ENCODE measurements at regions not wholly inside any gene's neighbourhood (a gene's known extent, or its start where the extent isn't known, plus 50 kb on each side); places are given as distances from the start of the nearest gene placed in this dataset.

DNA sequence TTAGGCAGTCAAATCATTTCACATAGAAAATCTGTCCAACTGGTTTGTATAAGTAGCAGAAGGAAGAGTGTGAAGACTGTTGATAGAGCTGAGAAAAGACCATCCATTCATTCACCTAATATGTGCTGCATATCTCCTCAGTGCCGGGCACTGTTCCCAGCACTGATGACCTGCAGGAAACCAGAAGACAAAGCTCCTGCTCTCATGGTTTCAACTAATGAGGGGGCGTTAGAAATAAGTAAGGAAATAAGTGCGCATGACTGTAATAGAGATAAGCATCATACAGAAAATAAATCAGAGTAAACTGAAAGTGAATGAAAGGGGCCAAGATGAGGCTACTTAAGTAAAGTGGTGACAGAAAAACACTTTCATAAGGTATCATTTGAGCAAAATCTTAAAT is 427.5 kb upstream of the CDH20 start:
- Histone ChIP-seq H2AK5ac (ENCODE audit: low read depth, low read length) (no peak overlapping the region), H3K56ac (replicated peaks; ENCODE audit: insufficient read length, low read depth, low read length) (no peak overlapping the region)
- FAIRE-seq: no peak

More for the DNA sequence above, 427.5 kb upstream of the CDH20 start:
- Histone ChIP-seq H3K18ac (ENCODE audit: extremely low read depth, low read length) (no peak overlapping the region), H3K23me2 (ENCODE audit: low read depth, low read length) (no peaks in the 10 kb centered on the region), H3K14ac (ENCODE audit: insufficient read length) (no peak overlapping the region), H3K9me3 (ENCODE audit: insufficient read depth in 2 of 2, low read depth in 1 of 2, low read length in 1 of 2) (no peaks in the 10 kb centered on the region), H4K8ac (ENCODE audit: extremely low read depth, insufficient read depth, low read length) (no peak overlapping the region), H3K23ac (ENCODE audit: insufficient read length) (no peak overlapping the region), H3K4me3 (ENCODE audit: extremely low read depth in 1 of 4, insufficient read depth in 2 of 4, low read depth in 3 of 4, low read length in 4 of 4) (no peak overlapping the region), H3K27me3 (replicated peaks in 1 of 4; ENCODE audit: control insufficient read depth in 3 of 4, extremely low read depth in 1 of 4, insufficient read depth in 3 of 4, low read length in 3 of 4) (no peaks in the 10 kb centered on the region), H2AFZ (ENCODE audit: low read length) (no peak overlapping the region), H3K36me3 (ENCODE audit: control insufficient read depth in 2 of 4, insufficient read depth in 4 of 4, low read length in 3 of 4) (no peaks in the 10 kb centered on the region), H4K5ac (ENCODE audit: insufficient read length, low read depth, low read length) (no peak overlapping the region), H3K79me2 (ENCODE audit: control insufficient read depth in 1 of 2, insufficient read depth in 2 of 2, low read length in 2 of 2) (no peaks in the 10 kb centered on the region), H3K4me2 (ENCODE audit: insufficient read depth in 1 of 2, low read depth in 2 of 2, low read length in 2 of 2) (no peak overlapping the region), H3K4ac (replicated peaks; ENCODE audit: insufficient read length, low read depth, low read length) (no peak overlapping the region), H2BK120ac (replicated peaks; ENCODE audit: low read depth, low read length) (no peak overlapping the region), H3K9ac (replicated peaks in 1 of 4; ENCODE audit: extremely low read depth in 1 of 4, low read depth in 3 of 4, low read length in 3 of 4) (no peak overlapping the region), H2BK12ac (ENCODE audit: low read depth, low read length) (no peak overlapping the region), H4K91ac (replicated peaks; ENCODE audit: insufficient read length, low read length) (no peak overlapping the region), H2BK20ac (ENCODE audit: low read length) (no peak overlapping the region), H3K27ac (ENCODE audit: low read depth, low read length) (no peak overlapping the region), H2BK5ac (ENCODE audit: low read depth, low read length) (no peak overlapping the region), H2BK15ac (ENCODE audit: low read length) (no peak overlapping the region), H3K4me1 (replicated peaks in 1 of 4; ENCODE audit: control insufficient read depth in 3 of 4, insufficient read depth in 4 of 4, low read length in 3 of 4) (no peaks in the 10 kb centered on the region), H4K20me1 (replicated peaks in 1 of 2; ENCODE audit: control insufficient read depth in 1 of 2, insufficient read depth in 2 of 2, low read length in 2 of 2) (no peaks in the 10 kb centered on the region), H3K79me1 (ENCODE audit: low read depth, low read length) (no peaks in the 10 kb centered on the region)
- 89% methylated on average over 3 of the region's 3 CpGs; no CpG with 5 or more reads in 1 of the 2 experiments for WGBS, 2 experiments (ENCODE audit: extremely low coverage in 1 of 2, insufficient coverage in 1 of 2, insufficient read length in 1 of 2, insufficient replicate concordance in 2 of 2, low coverage in 1 of 2, low lambda C conversion rate in 2 of 2, missing lambda C conversion rate in 1 of 2)
- CTCF ChIA-PET (ENCODE audit: partially characterized antibody): no interaction called here
- DNase-seq (ENCODE audit: low read depth in 1 of 2, low spot score in 2 of 2): no peak
- POLR2A ChIA-PET (ENCODE audit: partially characterized antibody): interaction anchor here (0.6 kb wide), 1 partner anchor 344 kb away, joined by 3 read pairs; no protein-coding TSS in a partner anchor
- TF ChIP-seq EZH2 (IDR thresholded peaks at IDR 0.05; ENCODE audit: low read depth, low read length, severe bottlenecking) (no peak), FOSL1 (IDR thresholded peaks at IDR 0.05; ENCODE audit: insufficient read depth, low read depth, low read length) (no peak), PHF8 (conservative IDR thresholded peaks at IDR 0.05; ENCODE audit: low read depth, low read length) (no peak), KDM1A (IDR thresholded peaks at IDR 0.05; ENCODE audit: borderline replicate concordance, low read length) (no peak), KDM5A (IDR thresholded peaks at IDR 0.05; ENCODE audit: low read length) (no peak), POU5F1 (IDR thresholded peaks at IDR 0.05; ENCODE audit: low read depth, low read length) (no peak), TCF12 (IDR thresholded peaks at IDR 0.05; ENCODE audit: low read depth, low read length) (no peak), SUZ12 (IDR thresholded peaks at IDR 0.05; ENCODE audit: low read length) (no peak), EP300 (IDR thresholded peaks at IDR 0.05; ENCODE audit: borderline replicate concordance in 1 of 2, low read depth in 2 of 2, low read length in 2 of 2) (no peak), JUND (IDR thresholded peaks at IDR 0.05; ENCODE audit: low read length) (no peak), CTBP2 (IDR thresholded peaks at IDR 0.05; ENCODE audit: borderline replicate concordance, insufficient read depth, insufficient read length, low read length) (no peak)

Measured in H1 (cell line).